HepG2 (cell line): ENCODE measurements at regions not wholly inside any gene's neighbourhood (a gene's known extent, or its start where the extent isn't known, plus 50 kb on each side); places are given as distances from the start of the nearest gene placed in this dataset.

Experiments used
- ATAC-seq: fragments of 200-7000 bp; cut with Tn5 transposase; 3 replicates; pipeline ENCODE4 v1.9.1; 2020; ENCODE audit warnings: mild to moderate bottlenecking, moderate library complexity
- BruUV-seq: library from RNA; stranded (reverse); fragments of 400-500 nt; replicated peaks from 2 replicates; lab custom pipeline; 2021; lab: Mats Ljungman, UMichigan
- CTCF ChIA-PET: fragments of 300-600 bp; formaldehyde crosslinking; extraction: SDS; loops from one replicate; lab custom pipeline; 2021; ENCODE audit warnings: low total read pairs, inconsistent platforms, low intra/inter-chr PET ratio; lab: Yijun Ruan, JAX
- POLR2A ChIA-PET: fragments of 350-600 bp; sonication (Branson Sonifier 250); formaldehyde crosslinking; loops from one replicate; lab custom pipeline; 2020; ENCODE audit warnings: antibody characterized with exemption, inconsistent platforms; lab: Yijun Ruan, JAX
- DNase-seq: peaks from one replicate; pipeline ENCODE4 v3.0.0-alpha.2; 2015; ENCODE audit warnings: low spot score
- FAIRE-seq: peaks from 3 replicates; lab custom pipeline; 2011; peaks lifted over from hg19 to GRCh38; lab: Jason Lieb, UNC
- H2AFZ ChIP-seq: one replicate; pipeline ENCODE4 v1.6.1; 2011; ENCODE audit warnings: low read length, inconsistent platforms
- H3K27ac ChIP-seq: fragments of 300-600 bp; 3 replicates; pipeline ENCODE4 v1.8.0; 2011; ENCODE audit warnings: mixed run types, mild to moderate bottlenecking, mixed read lengths, low read length, inconsistent platforms; ENCODE audit not compliant: insufficient read depth; ENCODE audit errors: extremely low read length
- H3K27me3 ChIP-seq, 2 experiments: fragments of 200-600 bp in 1 of 2; 2 replicates in 1 of 2; 3 replicates in 1 of 2; pipeline versions ENCODE4 v1.6.0 to v1.8.0; 2011; ENCODE audit warnings: low read length in 2 of 2, mild to moderate bottlenecking in 2 of 2, moderate library complexity in 2 of 2, inconsistent platforms in 1 of 2; ENCODE audit not compliant: insufficient read depth in 2 of 2, control insufficient read depth in 1 of 2
- H3K36me3 ChIP-seq, 2 experiments: fragments of 200-600 bp in 1 of 2; replicated peaks in 1 of 2; 2 replicates in 1 of 2; 3 replicates in 1 of 2; pipeline versions ENCODE4 v1.5.1 to v1.8.0; 2011; ENCODE audit warnings: low read length in 2 of 2, inconsistent platforms in 1 of 2; ENCODE audit not compliant: insufficient read depth in 2 of 2, control insufficient read depth in 1 of 2
- H3K4me1 ChIP-seq: 2 replicates; pipeline ENCODE4 v1.5.1; 2012; ENCODE audit warnings: low read length, inconsistent platforms; ENCODE audit not compliant: insufficient read depth
- H3K4me2 ChIP-seq: 2 replicates; pipeline ENCODE4 v1.6.0; 2011; ENCODE audit warnings: low read depth, low read length, inconsistent platforms
- H3K4me3 ChIP-seq, 3 experiments: fragments of 200-600 bp in 1 of 3; sonication (generic), shearing (Covaris generic) in 1 of 3; replicated peaks in 1 of 3; 2 replicates each; pipeline ENCODE4 v1.5.1; 2011 to 2016; ENCODE audit warnings: low read length in 3 of 3, inconsistent platforms in 2 of 3, low read depth in 2 of 3, mild to moderate bottlenecking in 2 of 3, control low read depth in 1 of 3, mixed read lengths in 1 of 3; ENCODE audit not compliant: insufficient read depth in 1 of 3
- H3K79me2 ChIP-seq: one replicate; pipeline ENCODE4 v1.6.1; 2011; ENCODE audit warnings: low read length, inconsistent platforms; ENCODE audit not compliant: insufficient read depth
- H3K9ac ChIP-seq: 2 replicates; pipeline ENCODE4 v1.6.0; 2011; ENCODE audit warnings: mild to moderate bottlenecking, low read depth, low read length, inconsistent platforms; ENCODE audit not compliant: insufficient read depth
- H3K9me3 ChIP-seq: 2 replicates; pipeline ENCODE4 v1.5.1; 2012; ENCODE audit warnings: mild to moderate bottlenecking, low read length
- H4K20me1 ChIP-seq: 2 replicates; pipeline ENCODE4 v1.6.0; 2011; ENCODE audit warnings: inconsistent platforms, mild to moderate bottlenecking, low read length, moderate library complexity; ENCODE audit not compliant: insufficient read depth
- CEBPG ChIP-seq: IDR thresholded peaks from 2 replicates; pipeline ENCODE4 v1.6.1; 2016
- DR1 ChIP-seq: sonication (generic); formaldehyde crosslinking; IDR thresholded peaks from 2 replicates; pipeline ENCODE4 v1.8.0; 2021; ENCODE audit warnings: mild to moderate bottlenecking, missing genetic modification reagents, inconsistent platforms
- FOSL2 ChIP-seq: sonication (generic); formaldehyde crosslinking; IDR thresholded peaks from 2 replicates; pipeline ENCODE4 v1.4.0; 2020; ENCODE audit warnings: missing genetic modification reagents
- MLLT10 ChIP-seq: sonication (generic); formaldehyde crosslinking; IDR thresholded peaks from 2 replicates; pipeline ENCODE4 v1.4.0; 2020; ENCODE audit warnings: missing genetic modification reagents
- NFATC3 ChIP-seq: sonication (generic); formaldehyde crosslinking; IDR thresholded peaks from 2 replicates; pipeline ENCODE4 v1.5.1; 2020; ENCODE audit warnings: mild to moderate bottlenecking, missing genetic modification reagents
- SALL1 ChIP-seq: sonication (generic); formaldehyde crosslinking; IDR thresholded peaks from 2 replicates; pipeline ENCODE4 v1.8.0; 2022; ENCODE audit warnings: mild to moderate bottlenecking, missing genetic modification reagents
- TFDP2 ChIP-seq: sonication (generic); formaldehyde crosslinking; IDR thresholded peaks from 2 replicates; pipeline ENCODE4 v1.4.0; 2020; ENCODE audit warnings: missing genetic modification reagents
- ZNF790 ChIP-seq: sonication (generic); formaldehyde crosslinking; IDR thresholded peaks from 2 replicates; pipeline ENCODE4 v1.8.0; 2022; ENCODE audit warnings: missing genetic modification reagents, mild to moderate bottlenecking, borderline replicate concordance
- ZNF841 ChIP-seq: sonication (generic); formaldehyde crosslinking; IDR thresholded peaks from 2 replicates; pipeline ENCODE4 v1.8.1; 2023; ENCODE audit warnings: missing genetic modification reagents, borderline replicate concordance
- WGBS: methylation state at CpG from one replicate; pipeline ENCODE4 v1.1.6; 2017; ENCODE audit warnings: low lambda C conversion rate; 5-methylcytosine and 5-hydroxymethylcytosine counted together
- in situ Hi-C: cut with HindIII; loops from 2 replicates; pipeline ENCODE4 v1.10.0; 2017; ENCODE audit warnings: low pct_unique_long_range_greater_than_20kb; ENCODE audit not compliant: extremely low pct_ligation_motif_present
- intact Hi-C: fragments of 100-400 bp; cut with micrococcal nuclease; formaldehyde crosslinking; loops from one replicate; pipeline ENCODE4 v1.10.0; 2022; ENCODE audit not compliant: unreplicated experiment
- TF ChIP-seq, protein P1 (sequence below), 2 experiments: sonication (generic) in 1 of 2; formaldehyde crosslinking in 1 of 2; IDR thresholded peaks; 2 replicates each; pipeline versions ENCODE4 v1.4.0 to v1.6.1; 2018 to 2020; ENCODE audit warnings: missing genetic modification reagents in 2 of 2, borderline replicate concordance in 1 of 2, low read depth in 1 of 2, mild to moderate bottlenecking in 1 of 2, missing biosample characterization in 1 of 2
- TF ChIP-seq, protein P2 (sequence below): sonication (generic); formaldehyde crosslinking; IDR thresholded peaks from 2 replicates; pipeline ENCODE4 v1.5.1; 2020; ENCODE audit warnings: missing genetic modification reagents, mild to moderate bottlenecking, borderline replicate concordance
- TF ChIP-seq, protein P3 (sequence below): sonication (generic); formaldehyde crosslinking; IDR thresholded peaks from 2 replicates; pipeline ENCODE4 v1.5.0; 2020; ENCODE audit warnings: mild to moderate bottlenecking, missing genetic modification reagents
- TF ChIP-seq, protein P4 (sequence below): sonication (generic); formaldehyde crosslinking; IDR thresholded peaks from 2 replicates; pipeline ENCODE4 v1.4.0; 2020; ENCODE audit warnings: mild to moderate bottlenecking, missing genetic modification reagents

DNA sequence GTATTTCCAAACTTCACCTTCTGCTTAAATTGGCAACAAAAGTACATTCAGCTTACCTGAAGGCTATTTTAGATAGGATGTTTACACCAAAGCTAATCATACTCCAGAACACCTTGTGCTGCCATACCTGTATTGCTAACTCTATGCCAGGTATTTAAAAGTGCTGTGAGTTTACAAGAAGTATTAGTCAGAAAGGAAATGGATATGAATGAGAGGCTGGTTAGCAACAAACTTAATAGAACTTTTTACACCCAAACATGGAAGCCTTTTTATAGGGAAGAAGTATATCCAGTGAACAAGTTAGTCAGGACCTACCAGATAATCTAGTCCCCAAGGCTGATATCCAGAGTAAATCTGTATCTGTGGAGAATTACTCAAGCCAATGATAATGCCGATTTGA, 131.2 kb upstream of the SPRY1 start:
- H3K4me2 ChIP-seq, result no peak overlapping the region
- intact Hi-C loops (no loop called here), in situ Hi-C loops (no loop called here)
- no TSS peak for BruUV-seq
- FAIRE-seq (no peak), ATAC-seq (no peak), DNase-seq (no peak)
- H4K20me1 ChIP-seq, result no peaks in the 10 kb centered on the region
- TF ChIP-seq ZNF841 (CRISPR knock-in tag) (no peak), ZNF790 (CRISPR knock-in tag) (no peak), FOSL2 (CRISPR knock-in tag) (no peak), NFATC3 (CRISPR knock-in tag) (no peak), MLLT10 (CRISPR knock-in tag) (no peak), SALL1 (no peak), DR1 (CRISPR knock-in tag) (no peak), TFDP2 (no peak), CEBPG (CRISPR knock-in tag) (no peak)
- TF ChIP-seq, protein P1, sequence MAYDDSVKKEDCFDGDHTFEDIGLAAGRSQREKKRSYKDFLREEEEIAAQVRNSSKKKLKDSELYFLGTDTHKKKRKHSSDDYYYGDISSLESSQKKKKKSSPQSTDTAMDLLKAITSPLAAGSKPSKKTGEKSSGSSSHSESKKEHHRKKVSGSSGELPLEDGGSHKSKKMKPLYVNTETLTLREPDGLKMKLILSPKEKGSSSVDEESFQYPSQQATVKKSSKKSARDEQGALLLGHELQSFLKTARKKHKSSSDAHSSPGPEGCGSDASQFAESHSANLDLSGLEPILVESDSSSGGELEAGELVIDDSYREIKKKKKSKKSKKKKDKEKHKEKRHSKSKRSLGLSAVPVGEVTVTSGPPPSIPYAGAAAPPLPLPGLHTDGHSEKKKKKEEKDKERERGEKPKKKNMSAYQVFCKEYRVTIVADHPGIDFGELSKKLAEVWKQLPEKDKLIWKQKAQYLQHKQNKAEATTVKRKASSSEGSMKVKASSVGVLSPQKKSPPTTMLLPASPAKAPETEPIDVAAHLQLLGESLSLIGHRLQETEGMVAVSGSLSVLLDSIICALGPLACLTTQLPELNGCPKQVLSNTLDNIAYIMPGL (CRISPR knock-in tag; IDR thresholded peaks at IDR 0.05; ENCODE audit: borderline replicate concordance in 1 of 2, low read depth in 1 of 2), result no peak
- TF ChIP-seq, protein P2, sequence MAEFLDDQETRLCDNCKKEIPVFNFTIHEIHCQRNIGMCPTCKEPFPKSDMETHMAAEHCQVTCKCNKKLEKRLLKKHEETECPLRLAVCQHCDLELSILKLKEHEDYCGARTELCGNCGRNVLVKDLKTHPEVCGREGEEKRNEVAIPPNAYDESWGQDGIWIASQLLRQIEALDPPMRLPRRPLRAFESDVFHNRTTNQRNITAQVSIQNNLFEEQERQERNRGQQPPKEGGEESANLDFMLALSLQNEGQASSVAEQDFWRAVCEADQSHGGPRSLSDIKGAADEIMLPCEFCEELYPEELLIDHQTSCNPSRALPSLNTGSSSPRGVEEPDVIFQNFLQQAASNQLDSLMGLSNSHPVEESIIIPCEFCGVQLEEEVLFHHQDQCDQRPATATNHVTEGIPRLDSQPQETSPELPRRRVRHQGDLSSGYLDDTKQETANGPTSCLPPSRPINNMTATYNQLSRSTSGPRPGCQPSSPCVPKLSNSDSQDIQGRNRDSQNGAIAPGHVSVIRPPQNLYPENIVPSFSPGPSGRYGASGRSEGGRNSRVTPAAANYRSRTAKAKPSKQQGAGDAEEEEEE (CRISPR knock-in tag), result no peak
- TF ChIP-seq, protein P3, sequence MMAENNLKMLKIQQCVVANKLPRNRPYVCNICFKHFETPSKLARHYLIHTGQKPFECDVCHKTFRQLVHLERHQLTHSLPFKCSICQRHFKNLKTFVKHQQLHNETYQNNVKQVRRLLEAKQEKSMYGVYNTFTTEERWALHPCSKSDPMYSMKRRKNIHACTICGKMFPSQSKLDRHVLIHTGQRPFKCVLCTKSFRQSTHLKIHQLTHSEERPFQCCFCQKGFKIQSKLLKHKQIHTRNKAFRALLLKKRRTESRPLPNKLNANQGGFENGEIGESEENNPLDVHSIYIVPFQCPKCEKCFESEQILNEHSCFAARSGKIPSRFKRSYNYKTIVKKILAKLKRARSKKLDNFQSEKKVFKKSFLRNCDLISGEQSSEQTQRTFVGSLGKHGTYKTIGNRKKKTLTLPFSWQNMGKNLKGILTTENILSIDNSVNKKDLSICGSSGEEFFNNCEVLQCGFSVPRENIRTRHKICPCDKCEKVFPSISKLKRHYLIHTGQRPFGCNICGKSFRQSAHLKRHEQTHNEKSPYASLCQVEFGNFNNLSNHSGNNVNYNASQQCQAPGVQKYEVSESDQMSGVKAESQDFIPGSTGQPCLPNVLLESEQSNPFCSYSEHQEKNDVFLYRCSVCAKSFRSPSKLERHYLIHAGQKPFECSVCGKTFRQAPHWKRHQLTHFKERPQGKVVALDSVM, result no peak
- TF ChIP-seq, protein P4, sequence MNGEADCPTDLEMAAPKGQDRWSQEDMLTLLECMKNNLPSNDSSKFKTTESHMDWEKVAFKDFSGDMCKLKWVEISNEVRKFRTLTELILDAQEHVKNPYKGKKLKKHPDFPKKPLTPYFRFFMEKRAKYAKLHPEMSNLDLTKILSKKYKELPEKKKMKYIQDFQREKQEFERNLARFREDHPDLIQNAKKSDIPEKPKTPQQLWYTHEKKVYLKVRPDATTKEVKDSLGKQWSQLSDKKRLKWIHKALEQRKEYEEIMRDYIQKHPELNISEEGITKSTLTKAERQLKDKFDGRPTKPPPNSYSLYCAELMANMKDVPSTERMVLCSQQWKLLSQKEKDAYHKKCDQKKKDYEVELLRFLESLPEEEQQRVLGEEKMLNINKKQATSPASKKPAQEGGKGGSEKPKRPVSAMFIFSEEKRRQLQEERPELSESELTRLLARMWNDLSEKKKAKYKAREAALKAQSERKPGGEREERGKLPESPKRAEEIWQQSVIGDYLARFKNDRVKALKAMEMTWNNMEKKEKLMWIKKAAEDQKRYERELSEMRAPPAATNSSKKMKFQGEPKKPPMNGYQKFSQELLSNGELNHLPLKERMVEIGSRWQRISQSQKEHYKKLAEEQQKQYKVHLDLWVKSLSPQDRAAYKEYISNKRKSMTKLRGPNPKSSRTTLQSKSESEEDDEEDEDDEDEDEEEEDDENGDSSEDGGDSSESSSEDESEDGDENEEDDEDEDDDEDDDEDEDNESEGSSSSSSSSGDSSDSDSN (CRISPR knock-in tag), result no peak
- H3K4me1 ChIP-seq, result no peaks in the 10 kb centered on the region
- H3K79me2 ChIP-seq, result no peaks in the 10 kb centered on the region
- no peak overlapping the region for H2AFZ ChIP-seq
- ChIA-PET POLR2A (no interaction called here), CTCF (no interaction called here)
- WGBS, result 88% methylated on average over 1 of the region's 1 CpG
- H3K4me3 ChIP-seq, result no peak overlapping the region
- H3K9me3 ChIP-seq, result no peaks in the 10 kb centered on the region
- H3K36me3 ChIP-seq, result no peaks in the 10 kb centered on the region
- no peak overlapping the region for H3K27ac ChIP-seq
- no peaks in the 10 kb centered on the region for H3K27me3 ChIP-seq
- H3K9ac ChIP-seq, result no peak overlapping the region
